IPS-NIHi11 (cell line): ENCODE measurements at regions not wholly inside any gene's neighbourhood (a gene's known extent, or its start where the extent isn't known, plus 50 kb on each side); places are given as distances from the start of the nearest gene placed in this dataset.

Experiments used
- DNase-seq: peaks from one replicate; pipeline ENCODE4 v3.0.0; 2012; ENCODE audit warnings: mixed read lengths, low spot score

- DNase-seq: no peak
Measured at GRCh38 chr1:181327796-181328195, 155.5 kb upstream of the CACNA1E start.

DNA sequence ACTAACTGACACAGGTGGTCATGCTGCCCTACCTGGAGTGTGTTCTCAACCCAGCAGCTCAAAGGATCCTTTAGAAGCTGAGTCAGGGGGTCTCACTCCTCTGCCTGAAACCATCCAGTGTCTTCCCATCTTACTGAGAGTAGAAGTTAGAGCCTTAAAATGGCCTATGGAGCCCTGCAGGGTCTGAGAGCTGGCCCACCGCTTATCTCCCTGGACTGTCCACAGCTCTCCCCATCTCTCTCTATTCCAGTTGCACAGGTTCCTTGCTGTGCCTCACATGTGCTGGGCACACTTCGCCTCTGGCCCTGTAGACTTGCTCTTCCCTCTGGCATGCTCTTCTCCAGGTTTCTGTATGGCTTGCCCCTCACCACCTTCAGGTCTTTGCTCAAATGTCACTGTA lies 148.6 kb upstream of the CACNA1E start:
- no peak for DNase-seq

GRCh38 chr1:181335631-181336030 lies 147.7 kb upstream of the CACNA1E start:
- DNase-seq: no peak

GRCh38 chr1:181341026-181341632 lies 142.2 kb upstream of the CACNA1E start:
- no peak for DNase-seq

- DNase-seq: no peak
Measured at GRCh38 chr1:181344091-181344490, 139.2 kb upstream of the CACNA1E start.

- DNase-seq: no peak
Measured at GRCh38 chr1:181345146-181345545, 138.2 kb upstream of the CACNA1E start.

DNA sequence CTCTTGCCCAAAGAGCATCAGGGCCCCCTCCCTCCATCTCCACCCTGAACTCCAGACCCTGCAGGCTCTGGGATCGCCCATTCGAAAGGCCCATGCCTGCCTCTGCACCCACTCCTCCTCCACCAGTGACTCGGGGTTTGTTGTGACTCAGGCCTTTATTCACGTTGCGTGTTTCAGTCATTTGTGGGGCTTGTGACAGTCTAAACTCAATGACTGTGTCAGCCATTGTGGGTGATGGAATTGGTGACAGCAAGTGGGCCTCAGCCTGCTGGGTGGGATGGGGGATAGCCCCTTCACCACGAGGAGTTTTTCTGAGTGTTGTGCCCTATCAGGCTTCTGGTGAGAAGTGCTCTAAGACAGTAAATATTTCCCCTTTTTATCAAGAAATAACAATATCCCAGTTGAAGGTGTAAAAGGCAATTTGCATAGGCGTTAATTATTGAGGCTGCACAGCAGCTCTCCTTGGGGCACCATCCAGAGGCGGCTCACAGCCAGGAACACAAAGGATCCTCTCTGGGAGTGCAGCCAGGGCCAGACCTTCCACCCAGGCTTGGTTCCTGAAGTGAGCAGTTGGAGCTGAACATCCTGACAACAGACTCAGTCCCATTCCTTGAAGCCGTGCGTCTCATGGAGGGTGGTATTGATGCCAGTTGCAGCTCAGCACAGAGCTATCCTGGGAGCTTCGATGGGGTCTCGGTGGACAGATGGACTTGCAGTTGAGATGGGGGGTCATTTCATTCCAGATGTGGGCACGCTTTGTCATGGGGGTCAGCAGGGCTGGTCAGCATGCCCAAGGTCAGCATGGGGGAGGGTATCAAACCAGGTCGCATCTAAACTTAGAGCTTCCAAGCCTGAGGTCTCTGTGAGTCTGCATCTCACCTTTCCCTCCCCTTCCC lies 135.6 kb upstream of the CACNA1E start:
- no peak for DNase-seq

DNA sequence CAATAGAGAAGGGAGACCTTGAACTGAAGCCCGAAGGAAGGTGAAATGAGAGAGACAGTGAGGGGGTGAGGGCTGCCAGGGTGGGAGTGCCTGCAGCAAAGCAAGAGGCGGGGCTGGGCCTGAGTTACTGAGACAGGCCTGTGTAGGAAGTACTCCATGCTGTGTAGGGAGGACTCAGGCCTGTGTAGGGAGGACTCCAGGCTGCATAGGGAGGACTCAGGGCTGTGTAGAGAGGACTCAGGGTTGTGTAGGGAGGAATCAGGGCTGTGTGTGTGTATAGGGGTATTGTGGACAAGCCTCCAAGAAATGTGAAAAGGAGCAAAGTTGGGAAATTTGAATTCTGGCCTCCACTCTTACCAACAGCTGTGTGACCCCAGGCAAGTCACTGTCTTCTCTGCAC lies 133.8 kb upstream of the CACNA1E start:
- DNase-seq: no peak

DNA sequence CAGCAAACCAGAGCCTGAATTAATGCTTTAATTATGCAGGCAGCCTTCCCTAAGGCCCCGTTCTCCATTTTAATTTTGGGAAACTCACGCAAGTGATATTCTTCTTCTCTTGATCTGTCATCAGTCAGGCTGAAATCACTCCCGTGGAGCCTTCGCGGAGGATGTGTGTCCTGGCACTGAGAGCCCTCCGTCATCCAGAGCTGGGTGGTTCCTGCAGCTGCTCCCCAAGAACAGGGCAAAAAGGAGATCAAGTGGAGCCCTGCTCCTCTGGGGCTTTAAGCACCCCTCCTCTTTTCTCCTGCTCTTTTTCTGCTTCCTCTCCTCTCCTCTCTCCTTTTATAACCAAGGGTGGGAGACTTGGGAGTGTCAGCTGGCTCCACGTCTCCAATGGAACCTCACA lies 133.2 kb upstream of the CACNA1E start:
- no peak for DNase-seq

DNA sequence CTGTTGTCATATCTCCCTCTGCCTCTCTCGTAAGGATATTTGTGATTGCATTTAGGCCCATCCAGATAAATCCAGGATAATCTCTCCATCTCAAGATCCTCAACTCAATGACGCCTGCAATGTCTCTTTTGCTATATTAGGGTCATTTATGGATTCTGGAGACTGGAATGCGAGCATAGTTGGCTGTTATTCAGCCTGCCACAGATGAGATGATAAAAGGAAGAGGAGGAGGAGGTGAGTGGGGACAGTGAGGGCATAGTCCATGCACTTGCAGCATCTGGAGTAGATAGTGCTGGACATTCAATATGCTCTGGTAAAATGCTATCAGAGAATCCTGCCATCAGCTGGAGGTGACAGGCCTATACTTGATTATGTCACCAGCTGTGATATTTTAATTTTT lies 131.6 kb upstream of the CACNA1E start:
- no peak for DNase-seq

GRCh38 chr1:181352695-181353094 lies 130.6 kb upstream of the CACNA1E start:
- DNase-seq: no peak

DNA sequence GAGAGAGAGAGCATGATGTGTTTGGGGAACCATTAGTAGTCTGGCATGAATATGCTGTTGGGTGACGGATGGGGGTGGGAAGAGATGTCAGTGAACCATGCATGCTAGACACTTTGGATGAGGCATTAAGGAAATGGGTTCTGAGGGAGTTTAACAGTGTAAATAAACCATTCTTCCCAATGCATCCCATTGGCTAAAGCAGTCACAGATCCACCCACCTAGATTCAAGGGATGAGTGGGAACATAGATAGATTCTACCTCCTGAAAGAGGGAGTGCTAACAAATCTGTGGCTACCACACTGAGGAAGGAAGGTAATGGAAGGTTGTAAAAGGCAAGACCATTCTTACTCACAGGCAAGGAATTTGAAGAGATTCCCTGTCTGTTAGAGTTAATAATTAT lies 129.8 kb upstream of the CACNA1E start:
- DNase-seq: no peak

GRCh38 chr1:181354865-181355264 lies 128.5 kb upstream of the CACNA1E start:
- no peak for DNase-seq

GRCh38 chr1:181356505-181357340 lies 126.6 kb upstream of the CACNA1E start:
- DNase-seq: no peak

DNA sequence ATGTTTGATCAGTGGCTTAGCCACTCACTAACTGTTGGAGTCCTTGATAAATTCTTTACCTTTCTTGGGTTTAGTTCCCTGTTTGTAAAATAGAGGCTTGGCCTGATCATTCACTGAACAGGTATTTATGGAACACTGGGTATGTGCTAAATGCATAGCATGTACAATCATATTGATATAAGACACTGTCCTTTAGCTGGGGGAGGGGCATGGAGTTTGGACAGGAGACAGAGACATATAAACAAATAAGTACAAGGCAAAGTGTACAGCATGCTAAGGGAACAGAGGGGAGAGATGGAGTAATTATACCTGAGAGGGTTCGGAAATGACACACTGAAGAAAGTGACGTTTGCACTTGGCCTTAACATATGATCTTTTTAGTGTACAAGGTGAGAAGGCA lies 124.3 kb upstream of the CACNA1E start:
- no peak for DNase-seq

GRCh38 chr1:181364801-181365200 lies 118.5 kb upstream of the CACNA1E start:
- DNase-seq: no peak

DNA sequence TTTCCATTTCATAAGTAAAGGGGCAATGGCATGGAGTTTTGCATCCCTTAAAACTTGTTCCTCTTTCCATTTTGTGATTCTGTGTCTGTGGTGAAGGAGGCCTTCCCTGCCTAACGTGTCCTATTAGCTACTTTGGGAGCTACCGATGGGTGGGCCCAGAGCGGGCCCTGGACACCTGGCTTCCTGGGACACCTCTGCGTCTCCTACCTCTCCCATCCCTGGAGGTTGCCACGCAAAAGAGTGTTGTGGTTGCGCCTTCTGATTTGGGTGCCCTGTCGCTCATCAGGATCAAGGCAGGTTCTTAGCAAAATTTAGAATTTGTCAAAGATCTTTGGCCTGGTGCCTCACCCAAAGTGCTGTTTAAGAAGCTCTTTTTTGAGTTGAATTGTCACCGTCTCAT lies 116.4 kb upstream of the CACNA1E start:
- DNase-seq: no peak

GRCh38 chr1:181369416-181369815 lies 113.9 kb upstream of the CACNA1E start:
- no peak for DNase-seq

- DNase-seq: no peak
Measured at GRCh38 chr1:181383695-181384094, 99.6 kb upstream of the CACNA1E start.

DNA sequence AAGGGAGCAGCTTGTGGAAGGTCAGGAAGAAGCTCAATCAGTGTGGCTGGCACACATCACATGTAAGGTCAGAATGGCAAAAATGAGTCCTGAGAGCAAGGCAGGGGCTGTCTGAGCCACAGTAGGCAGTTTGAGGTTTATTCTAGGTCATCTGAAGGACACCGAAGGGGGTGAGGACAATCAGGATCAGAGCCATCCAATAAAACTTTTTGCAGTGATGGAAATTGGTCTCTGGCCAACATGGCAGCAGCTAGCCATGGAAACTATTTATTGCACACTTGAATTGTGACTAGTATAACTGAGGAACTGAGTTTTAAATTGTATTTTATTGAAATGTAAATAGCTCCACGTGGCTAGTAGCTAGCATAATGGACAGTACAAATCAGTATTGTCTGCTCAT lies 97.0 kb upstream of the CACNA1E start:
- no peak for DNase-seq

- DNase-seq: no peak
Measured at GRCh38 chr1:181386951-181387350, 96.4 kb upstream of the CACNA1E start.

DNA sequence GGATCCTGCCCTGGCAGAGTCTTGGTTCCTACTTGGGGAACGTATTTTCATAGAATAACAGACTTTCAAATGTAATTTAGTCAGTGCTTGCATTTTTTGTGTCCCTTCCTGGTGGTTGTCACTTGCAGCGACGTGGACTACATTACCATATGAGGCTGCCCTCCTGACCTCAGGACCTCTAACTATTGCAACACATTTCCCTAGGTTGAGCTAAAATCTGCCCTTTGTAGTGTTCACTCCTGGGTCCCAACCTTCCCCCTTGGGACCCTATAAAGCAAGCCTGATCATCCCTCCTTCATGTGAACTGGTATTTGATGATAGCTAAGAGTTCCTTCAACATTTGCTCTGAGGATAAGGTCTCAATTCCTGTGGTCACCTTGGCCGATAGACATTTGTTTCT lies 95.6 kb upstream of the CACNA1E start:
- no peak for DNase-seq
